CD4-positive, alpha-beta T cell (primary cell): ENCODE measurements at regions not wholly inside any gene's neighbourhood (a gene's known extent, or its start where the extent isn't known, plus 50 kb on each side); places are given as distances from the start of the nearest gene placed in this dataset.

Experiments used
- ATAC-seq: fragments of 200-7000 bp; cut with Tn5 transposase; one replicate; pipeline ENCODE4 v1.10.0; 2022; ENCODE audit warnings: mild to moderate bottlenecking; ENCODE audit not compliant: poor library complexity
- CTCF ChIA-PET: fragments of 350-600 bp; sonication (Branson Sonifier 250); formaldehyde crosslinking; loops from one replicate; lab custom pipeline; 2021; ENCODE audit warnings: antibody characterized with exemption, inconsistent platforms; lab: Charles Lee
- POLR2A ChIA-PET: fragments of 350-600 bp; sonication (Branson Sonifier 250); formaldehyde crosslinking; loops from one replicate; lab custom pipeline; 2021; ENCODE audit warnings: antibody characterized with exemption, inconsistent platforms; lab: Charles Lee
- DNase-seq, 14 experiments: peaks; one replicate each; pipeline ENCODE4 v3.0.0-alpha.2; 2013 to 2020; ENCODE audit warnings: mixed read lengths in 2 of 14
- H3K27ac ChIP-seq, 2 donors: one replicate each; pipeline versions ENCODE4 v1.5.1 to v1.7.0; 2013; ENCODE audit warnings: low read length in 2 of 2, low read depth in 1 of 2, mild to moderate bottlenecking in 1 of 2
- H3K27me3 ChIP-seq, 2 experiments: 1 replicate in 1 of 2; 2 replicates in 1 of 2; pipeline versions ENCODE4 v1.6.1 to v1.7.0; 2013; ENCODE audit warnings: low read length in 2 of 2, control low read depth in 1 of 2, mild to moderate bottlenecking in 1 of 2, moderate library complexity in 1 of 2; ENCODE audit not compliant: insufficient read depth in 2 of 2, control insufficient read depth in 1 of 2
- H3K36me3 ChIP-seq: one replicate; pipeline ENCODE4 v1.6.1; 2013; ENCODE audit warnings: low read length, control low read depth; ENCODE audit not compliant: insufficient read depth
- H3K4me1 ChIP-seq: one replicate; pipeline ENCODE4 v1.6.1; 2013; ENCODE audit warnings: low read length, control low read depth; ENCODE audit not compliant: insufficient read depth
- H3K4me3 ChIP-seq: one replicate; pipeline ENCODE4 v1.5.1; 2013; ENCODE audit warnings: mild to moderate bottlenecking, low read length, moderate library complexity
- H3K9me3 ChIP-seq, 2 experiments: 1 replicate in 1 of 2; 2 replicates in 1 of 2; pipeline versions ENCODE4 v1.6.1 to v1.7.0; 2013; ENCODE audit warnings: low read length in 2 of 2, mild to moderate bottlenecking in 2 of 2, control low read depth in 1 of 2, moderate library complexity in 1 of 2; ENCODE audit not compliant: control insufficient read depth in 1 of 2, insufficient read depth in 1 of 2
- H3K27ac Mint-ChIP-seq: one replicate; pipeline ENCODE4 v1.8.0; 2020; ENCODE audit warnings: mixed read lengths
- H3K27me3 Mint-ChIP-seq: one replicate; pipeline ENCODE4 v1.8.0; 2021; ENCODE audit warnings: mixed read lengths
- H3K36me3 Mint-ChIP-seq: one replicate; pipeline ENCODE4 v1.8.0; 2021; ENCODE audit warnings: low read depth, mixed read lengths
- H3K4me1 Mint-ChIP-seq: one replicate; pipeline ENCODE4 v1.8.0; 2021; ENCODE audit warnings: low read depth, mixed read lengths
- H3K4me3 Mint-ChIP-seq: one replicate; pipeline ENCODE4 v1.8.0; 2020; ENCODE audit warnings: mild to moderate bottlenecking, mixed read lengths
- H3K9me3 Mint-ChIP-seq: one replicate; pipeline ENCODE4 v1.8.0; 2020; ENCODE audit warnings: mixed read lengths
- CTCF ChIP-seq: fragments of 200-600 bp; IDR thresholded peaks from one replicate; pipeline ENCODE4 v1.8.0; 2022; ENCODE audit warnings: antibody characterized with exemption, mild to moderate bottlenecking
- intact Hi-C, 2 experiments: fragments of 100-400 bp; cut with DNase I in 1 of 2; cut with micrococcal nuclease in 1 of 2; formaldehyde crosslinking; loops; one replicate each; pipeline versions ENCODE4 v1.15.1 to v1.9.0; 2023 to 2025; cut with DNase I, micrococcal nuclease

GRCh38 chr1:30343562-30343961, 379.8 kb downstream of the MATN1 start:
- Mint-ChIP-seq H3K4me1 (no peaks in the 10 kb centered on the region), H3K36me3 (no peaks in the 10 kb centered on the region), H3K27me3 (peaks cover 30% of the 10 kb centered on the region), H3K27ac (no peak overlapping the region), H3K9me3 (peaks cover 2% of the 10 kb centered on the region), H3K4me3 (no peak overlapping the region)
- POLR2A ChIA-PET = no interaction called here
- peaks cover 4 to 10% of the 10 kb centered on the region in 2 experiments for H3K9me3 ChIP-seq
- DNase-seq = no peak
- no peak overlapping the region for H3K27ac ChIP-seq
- no peak for TF ChIP-seq CTCF
- no peaks in the 10 kb centered on the region for H3K36me3 ChIP-seq
- intact Hi-C loops = no loop called here
- no peaks in the 10 kb centered on the region for H3K4me1 ChIP-seq
- no peak overlapping the region for H3K4me3 ChIP-seq
- no peak for ATAC-seq
- H3K27me3 ChIP-seq = peaks cover 18 to 28% of the 10 kb centered on the region in 2 experiments
- CTCF ChIA-PET = no interaction called here

GRCh38 chr1:30342535-30343141, 380.7 kb downstream of the MATN1 start:
- intact Hi-C loops = no loop called here
- Mint-ChIP-seq H3K27me3 (peaks cover 30% of the 10 kb centered on the region), H3K4me1 (no peaks in the 10 kb centered on the region), H3K4me3 (no peak overlapping the region), H3K9me3 (peaks cover under 1% of the 10 kb centered on the region), H3K27ac (no peak overlapping the region), H3K36me3 (no peaks in the 10 kb centered on the region)
- DNase-seq (no peak), ATAC-seq (no peak)
- ChIA-PET CTCF (no interaction called here), POLR2A (no interaction called here)
- H3K9me3 ChIP-seq = peaks cover 4 to 10% of the 10 kb centered on the region in 2 experiments
- no peak for TF ChIP-seq CTCF
- H3K27ac ChIP-seq = no peak overlapping the region
- H3K4me1 ChIP-seq = no peaks in the 10 kb centered on the region
- H3K4me3 ChIP-seq = no peak overlapping the region
- peaks cover 18 to 28% of the 10 kb centered on the region in 2 experiments for H3K27me3 ChIP-seq
- no peaks in the 10 kb centered on the region for H3K36me3 ChIP-seq

GRCh38 chr1:30340934-30341333, 382.5 kb downstream of the MATN1 start:
- no peaks in the 10 kb centered on the region for H3K9me3 Mint-ChIP-seq
- no peak overlapping the region for H3K4me3 Mint-ChIP-seq
- H3K27me3 Mint-ChIP-seq = peaks cover 23% of the 10 kb centered on the region
- Histone ChIP-seq H3K27ac (no peak overlapping the region), H3K36me3 (no peaks in the 10 kb centered on the region), H3K4me1 (no peaks in the 10 kb centered on the region), H3K27me3 (peaks cover 18 to 28% of the 10 kb centered on the region in 2 experiments), H3K4me3 (no peak overlapping the region), H3K9me3 (peaks cover 4 to 10% of the 10 kb centered on the region in 2 experiments)
- no peak overlapping the region for H3K27ac Mint-ChIP-seq
- ChIA-PET CTCF (no interaction called here), POLR2A (no interaction called here)
- no peaks in the 10 kb centered on the region for H3K4me1 Mint-ChIP-seq
- intact Hi-C loops = no loop called here
- ATAC-seq (no peak), DNase-seq (no peak)
- no peaks in the 10 kb centered on the region for H3K36me3 Mint-ChIP-seq
- TF ChIP-seq CTCF = no peak
